Ascending aorta (tissue), 2 donors: ENCODE measurements at regions not wholly inside any gene's neighbourhood (a gene's known extent, or its start where the extent isn't known, plus 50 kb on each side); places are given as distances from the start of the nearest gene placed in this dataset.

Source experiments
- DNase-seq, 2 donors: peaks; one replicate each; pipeline ENCODE4 v3.0.0-alpha.2; 2019; ENCODE audit warnings: low spot score in 2 of 2
- H3K27ac ChIP-seq, 2 donors: fragments of 200-600 bp; sonication (generic); one replicate each; pipeline ENCODE4 v1.5.1; 2016 to 2017; ENCODE audit warnings: mild to moderate bottlenecking in 1 of 2
- H3K27me3 ChIP-seq: fragments of 200-600 bp; sonication (generic); one replicate; pipeline ENCODE4 v1.5.1; 2017
- H3K36me3 ChIP-seq, 2 donors: fragments of 200-600 bp; sonication (generic); one replicate each; pipeline ENCODE4 v1.5.1; 2016
- H3K4me1 ChIP-seq, 2 donors: fragments of 200-600 bp; sonication (generic); one replicate each; pipeline ENCODE4 v1.5.1; 2016 to 2017; ENCODE audit warnings: mild to moderate bottlenecking in 1 of 2
- H3K4me3 ChIP-seq, 2 donors: fragments of 200-600 bp; sonication (generic); one replicate each; pipeline ENCODE4 v1.5.1; 2016 to 2017; ENCODE audit warnings: mild to moderate bottlenecking in 1 of 2
- H3K9me3 ChIP-seq, 2 donors: fragments of 200-600 bp; sonication (generic); one replicate each; pipeline ENCODE4 v1.5.1; 2016
- intact Hi-C: fragments of 100-400 bp; cut with DNase I; formaldehyde crosslinking; loops from one replicate; pipeline ENCODE4 v1.15.1; 2023
- TF ChIP-seq, protein P1 (sequence below), 3 experiments: fragments of 200-600 bp in 2 of 3; fragments of 450-650 bp in 1 of 3; sonication (generic) in 2 of 3; IDR thresholded peaks; one replicate each; pipeline ENCODE4 v1.5.1; 2016 to 2019; ENCODE audit warnings: antibody characterized with exemption in 3 of 3, mild to moderate bottlenecking in 1 of 3, moderate library complexity in 1 of 3

DNA sequence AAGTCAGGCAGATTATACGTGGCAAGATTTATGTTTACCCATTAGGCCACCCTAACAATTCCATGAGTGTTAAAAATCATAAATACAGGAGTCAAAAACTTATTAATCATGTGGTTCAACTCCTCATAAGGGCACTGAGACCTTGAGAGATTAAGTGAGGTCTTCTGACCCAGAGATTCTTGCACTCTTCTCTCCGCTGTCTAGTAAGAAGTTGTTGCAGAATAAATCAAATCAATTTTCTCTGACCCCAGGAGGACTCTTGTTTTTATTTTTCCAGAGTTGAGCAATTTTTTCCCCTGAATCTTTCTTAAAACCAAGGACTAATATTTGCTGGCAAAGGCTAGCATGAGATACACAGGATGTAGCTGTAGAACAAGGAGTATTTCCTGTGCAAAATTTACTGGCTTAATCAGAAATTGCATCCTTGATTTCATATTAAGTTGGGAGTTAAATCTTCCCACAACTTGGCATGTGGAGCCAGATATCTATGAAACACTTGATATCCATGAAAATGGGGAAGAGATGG, 90.9 kb upstream of the PTHLH start:
- H3K4me3 ChIP-seq, result no peak overlapping the region
- H3K4me1 ChIP-seq, result peaks cover 0 to 5% of the 10 kb centered on the region in 2 donors
- no peaks in the 10 kb centered on the region for H3K27me3 ChIP-seq
- intact Hi-C loops, result no loop called here
- no peak for DNase-seq
- no peak overlapping the region for H3K27ac ChIP-seq
- no peaks in the 10 kb centered on the region for H3K36me3 ChIP-seq
- TF ChIP-seq, protein P1, sequence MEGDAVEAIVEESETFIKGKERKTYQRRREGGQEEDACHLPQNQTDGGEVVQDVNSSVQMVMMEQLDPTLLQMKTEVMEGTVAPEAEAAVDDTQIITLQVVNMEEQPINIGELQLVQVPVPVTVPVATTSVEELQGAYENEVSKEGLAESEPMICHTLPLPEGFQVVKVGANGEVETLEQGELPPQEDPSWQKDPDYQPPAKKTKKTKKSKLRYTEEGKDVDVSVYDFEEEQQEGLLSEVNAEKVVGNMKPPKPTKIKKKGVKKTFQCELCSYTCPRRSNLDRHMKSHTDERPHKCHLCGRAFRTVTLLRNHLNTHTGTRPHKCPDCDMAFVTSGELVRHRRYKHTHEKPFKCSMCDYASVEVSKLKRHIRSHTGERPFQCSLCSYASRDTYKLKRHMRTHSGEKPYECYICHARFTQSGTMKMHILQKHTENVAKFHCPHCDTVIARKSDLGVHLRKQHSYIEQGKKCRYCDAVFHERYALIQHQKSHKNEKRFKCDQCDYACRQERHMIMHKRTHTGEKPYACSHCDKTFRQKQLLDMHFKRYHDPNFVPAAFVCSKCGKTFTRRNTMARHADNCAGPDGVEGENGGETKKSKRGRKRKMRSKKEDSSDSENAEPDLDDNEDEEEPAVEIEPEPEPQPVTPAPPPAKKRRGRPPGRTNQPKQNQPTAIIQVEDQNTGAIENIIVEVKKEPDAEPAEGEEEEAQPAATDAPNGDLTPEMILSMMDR (IDR thresholded peaks at IDR 0.05), result no peak
- no peaks in the 10 kb centered on the region for H3K9me3 ChIP-seq

DNA sequence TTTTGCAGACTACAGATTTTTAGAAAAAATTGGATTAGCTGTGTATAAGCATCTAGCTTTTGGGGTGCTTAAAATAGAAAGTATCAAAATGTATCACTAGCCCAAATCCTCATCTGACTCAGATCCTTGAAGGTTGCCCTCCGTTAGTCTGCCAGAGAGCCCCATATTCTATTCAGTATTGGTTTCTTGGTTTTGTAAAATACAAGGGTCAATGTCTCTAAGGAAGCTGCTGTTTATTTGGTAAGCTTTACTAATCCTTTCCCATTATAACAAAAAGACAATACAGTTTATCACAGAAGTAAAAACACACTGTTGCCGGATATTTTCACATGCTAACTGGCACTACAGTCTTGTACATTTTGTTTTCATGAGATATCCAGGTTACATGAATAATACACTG, 92.8 kb upstream of the PTHLH start:
- H3K27ac ChIP-seq, result peak overlapping the region; percentile 49 to 74
- peak overlapping the region in 1 of 2 donors; percentile 12 for H3K4me3 ChIP-seq

GRCh38 chr12:28065889-28066630, 93.5 kb upstream of the PTHLH start:
- Histone ChIP-seq H3K27ac (peak overlapping the region; percentile 49 to 74), H3K27me3 (no peaks in the 10 kb centered on the region), H3K9me3 (peaks cover 0 to 8% of the 10 kb centered on the region in 2 donors), H3K4me1 (peaks cover 0 to 5% of the 10 kb centered on the region in 2 donors), H3K4me3 (peak overlapping the region in 1 of 2 donors; percentile 12), H3K36me3 (no peaks in the 10 kb centered on the region)
- TF ChIP-seq, protein P1 (IDR thresholded peaks at IDR 0.05), result no peak
- intact Hi-C loops, result loop anchor here (2.0 to 5.0 kb wide), 2 partner anchors 106 to 125 kb away; partner anchors contain the start of gene CCDC91
- no peak for DNase-seq

More for the DNA sequence above, 92.8 kb upstream of the PTHLH start:
- intact Hi-C loops, result loop anchor here (2.0 to 5.0 kb wide), 2 partner anchors 107 to 125 kb away; partner anchors contain the start of gene CCDC91
- Histone ChIP-seq H3K36me3 (no peaks in the 10 kb centered on the region), H3K9me3 (peaks cover 0 to 1% of the 10 kb centered on the region in 2 donors), H3K27me3 (no peaks in the 10 kb centered on the region), H3K4me1 (peaks cover 0 to 5% of the 10 kb centered on the region in 2 donors)
- no peak for DNase-seq
- TF ChIP-seq, protein P1 (IDR thresholded peaks at IDR 0.05), result no peak

- no peak overlapping the region for H3K4me3 ChIP-seq
- intact Hi-C loops, result loop anchor here (5.0 kb wide), 1 partner anchor 105 kb away; no protein-coding TSS in a partner anchor
- no peak overlapping the region for H3K27ac ChIP-seq
- no peak for DNase-seq
- H3K36me3 ChIP-seq, result no peaks in the 10 kb centered on the region
- H3K27me3 ChIP-seq, result no peaks in the 10 kb centered on the region
- peaks cover 0 to 9% of the 10 kb centered on the region in 2 donors for H3K9me3 ChIP-seq
- peaks cover 0 to 5% of the 10 kb centered on the region in 2 donors for H3K4me1 ChIP-seq
- TF ChIP-seq, protein P1 (IDR thresholded peaks at IDR 0.05), result no peak
Measured at GRCh38 chr12:28066879-28067278, 94.3 kb upstream of the PTHLH start.

DNA sequence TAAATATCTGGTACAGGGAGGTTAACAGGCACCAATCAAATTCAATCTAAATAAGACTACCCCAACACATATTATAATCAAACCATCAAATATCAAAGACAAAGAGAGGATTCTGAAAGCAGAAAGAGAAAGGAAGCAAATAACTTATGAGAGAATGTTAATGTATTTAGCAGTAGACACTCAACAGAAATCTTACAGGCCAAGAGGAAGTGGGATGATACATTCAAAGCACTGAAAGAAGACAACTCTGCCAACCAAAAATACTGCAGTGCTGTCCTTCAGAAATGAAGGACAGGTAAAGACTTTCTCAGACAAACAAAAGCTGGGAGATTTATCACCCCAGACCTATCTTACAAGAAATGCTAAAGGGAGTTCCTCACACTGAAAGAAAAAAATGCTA, 95.9 kb upstream of the PTHLH start:
- Histone ChIP-seq H3K36me3 (no peaks in the 10 kb centered on the region), H3K4me3 (no peak overlapping the region), H3K9me3 (peaks cover 0 to 9% of the 10 kb centered on the region in 2 donors), H3K27me3 (no peaks in the 10 kb centered on the region), H3K4me1 (peaks cover 0 to 5% of the 10 kb centered on the region in 2 donors), H3K27ac (no peak overlapping the region)
- TF ChIP-seq, protein P1 (IDR thresholded peaks at IDR 0.05), result no peak
- no peak for DNase-seq
- intact Hi-C loops, result loop anchor here (5.0 kb wide), 1 partner anchor 104 kb away; no protein-coding TSS in a partner anchor
